Adrenal gland (tissue), 9 donors: ENCODE measurements at regions not wholly inside any gene's neighbourhood (a gene's known extent, or its start where the extent isn't known, plus 50 kb on each side); places are given as distances from the start of the nearest gene placed in this dataset.

Experiments
- DNase-seq, 7 donors: peaks; one replicate each; pipeline ENCODE4 v3.0.0-alpha.2; 2019 to 2020
- H3K27ac ChIP-seq, 5 donors: fragments of 200-600 bp; sonication (generic) in 4 of 5; 1 replicate in 3 of 5; 2 replicates in 2 of 5; pipeline versions ENCODE4 v1.5.1 to v1.8.0; 2016 to 2020; ENCODE audit warnings: mild to moderate bottlenecking in 1 of 5
- H3K27me3 ChIP-seq: fragments of 200-600 bp; 2 replicates; pipeline ENCODE4 v1.8.0; 2021
- H3K36me3 ChIP-seq, 2 donors: fragments of 200-600 bp; replicated peaks in 1 of 2; 1 replicate in 1 of 2; 2 replicates in 1 of 2; pipeline versions ENCODE4 v1.5.1 to v1.8.0; 2018 to 2022
- H3K4me1 ChIP-seq, 2 donors: fragments of 200-600 bp; replicated peaks in 1 of 2; 1 replicate in 1 of 2; 2 replicates in 1 of 2; pipeline versions ENCODE4 v1.5.1 to v1.8.0; 2018 to 2021
- H3K4me3 ChIP-seq, 4 donors: fragments of 200-600 bp; sonication (generic) in 3 of 4; one replicate each; pipeline ENCODE4 v1.5.1; 2016 to 2018
- H3K9me3 ChIP-seq, 3 donors: fragments of 200-600 bp; sonication (generic) in 1 of 3; replicated peaks in 1 of 3; 1 replicate in 2 of 3; 2 replicates in 1 of 3; pipeline versions ENCODE4 v1.5.1 to v1.8.0; 2016 to 2021
- CTCF ChIP-seq, 6 experiments: fragments of 450-650 bp in 4 of 6; fragments of 200-600 bp in 2 of 6; sonication (generic) in 1 of 6; IDR thresholded peaks; 1 replicate in 5 of 6; 2 replicates in 1 of 6; pipeline versions ENCODE4 v1.5.1 to v1.8.0; 2016 to 2021; ENCODE audit warnings: antibody characterized with exemption in 6 of 6, mild to moderate bottlenecking in 2 of 6, moderate library complexity in 1 of 6
- POLR2A ChIP-seq, 2 donors: fragments of 450-650 bp; IDR thresholded peaks; one replicate each; pipeline ENCODE4 v1.6.1; 2017; ENCODE audit warnings: antibody characterized with exemption in 2 of 2, mild to moderate bottlenecking in 2 of 2, moderate library complexity in 1 of 2
- WGBS, 4 donors: extraction: QIAGEN DNeasy Blood & Tissue Kit in 2 of 4; methylation state at CpG; one replicate each; pipeline versions ENCODE4 v1.1.5 to v1.1.7; 2013 to 2017; 5-methylcytosine and 5-hydroxymethylcytosine counted together
- intact Hi-C, 2 donors: fragments of 100-400 bp; cut with DNase I; formaldehyde crosslinking; loops; one replicate each; pipeline versions ENCODE4 v1.14.1 to v1.15.0; 2022 to 2023
- donor health status: healthy with polysubstance abuse.
- donor health status: Bipolar disorder and iron deficiency.
- donor health status: DM: yes; HTN: yes; CAD: no.
- donor health status: DM: no; HTN: no; CAD: no.
- donor health status: DM: no; HTN: no; CAD: no.

GRCh38 chr2:189933041-189933440 is 129.5 kb downstream of the MSTN start:
- H3K27ac ChIP-seq = no peak overlapping the region
- 67 to 83% (median 73%) methylated on average over 1 of the region's 1 CpG for WGBS, 4 donors
- no peak for DNase-seq
- H3K4me1 ChIP-seq = no peaks in the 10 kb centered on the region
- TF ChIP-seq CTCF (IDR thresholded peaks at IDR 0.05) (no peak), POLR2A (IDR thresholded peaks at IDR 0.05) (no peak)
- H3K27me3 ChIP-seq = no peaks in the 10 kb centered on the region
- H3K36me3 ChIP-seq = no peaks in the 10 kb centered on the region
- no peak overlapping the region for H3K4me3 ChIP-seq
- intact Hi-C loops = no loop called here
- no peaks in the 10 kb centered on the region for H3K9me3 ChIP-seq

GRCh38 chr2:189927823-189928222 is 134.7 kb downstream of the MSTN start:
- H3K9me3 ChIP-seq = no peaks in the 10 kb centered on the region
- intact Hi-C loops = no loop called here
- H3K36me3 ChIP-seq = no peaks in the 10 kb centered on the region
- DNase-seq = no peak
- 91 to 100% (median 94%) methylated on average over 1 of the region's 1 CpG for WGBS, 4 donors
- no peaks in the 10 kb centered on the region for H3K27me3 ChIP-seq
- no peak overlapping the region for H3K4me3 ChIP-seq
- no peak for TF ChIP-seq POLR2A (IDR thresholded peaks at IDR 0.05)
- TF ChIP-seq CTCF (IDR thresholded peaks at IDR 0.05) = no peak
- no peak overlapping the region for H3K27ac ChIP-seq
- peaks cover 0 to 6% of the 10 kb centered on the region in 2 donors for H3K4me1 ChIP-seq
